HCT116 (cell line): ENCODE measurements at regions not wholly inside any gene's neighbourhood (a gene's known extent, or its start where the extent isn't known, plus 50 kb on each side); places are given as distances from the start of the nearest gene placed in this dataset.
"Not testable (repeated sequence)": the region's sequence is repeated elsewhere in the genome, so short reads cannot be mapped to it uniquely, and the experiment has no call there.

ENCODE experiments used
- CBX3 ChIP-seq: IDR thresholded peaks from 2 replicates; pipeline ENCODE4 v1.6.1; 2012; ENCODE audit warnings: low read depth
- CTCF ChIP-seq, 3 experiments: fragments of 200-600 bp in 1 of 3; sonication (generic) in 1 of 3; IDR thresholded peaks in 2 of 3; conservative IDR thresholded peaks in 1 of 3; 2 replicates each; pipeline ENCODE4 v1.5.1; 2012 to 2017; ENCODE audit warnings: low read depth in 2 of 3, low read length in 2 of 3, antibody characterized with exemption in 1 of 3, borderline replicate concordance in 1 of 3, control low read depth in 1 of 3, mild to moderate bottlenecking in 1 of 3, mixed read lengths in 1 of 3, mixed run types in 1 of 3, moderate library complexity in 1 of 3; ENCODE audit not compliant: insufficient read depth in 1 of 3
- EZH2 ChIP-seq: fragments of 200-600 bp; sonication (generic); IDR thresholded peaks from 2 replicates; pipeline ENCODE4 v1.6.1; 2017; ENCODE audit warnings: antibody characterized with exemption, mixed run types
- EZH2phosphoT487 ChIP-seq: fragments of 200-600 bp; IDR thresholded peaks from 2 replicates; pipeline ENCODE4 v1.6.1; 2018; ENCODE audit warnings: antibody characterized with exemption, borderline replicate concordance
- JUND ChIP-seq: IDR thresholded peaks from 2 replicates; pipeline ENCODE4 v1.6.1; 2012
- MAX ChIP-seq: IDR thresholded peaks from 2 replicates; pipeline ENCODE4 v1.6.1; 2012
- POLR2A ChIP-seq: IDR thresholded peaks from 2 replicates; pipeline ENCODE4 v1.7.0; 2011; ENCODE audit warnings: borderline replicate concordance; ENCODE audit not compliant: insufficient read depth, insufficient read length; ENCODE audit errors: extremely low read depth
- POLR2AphosphoS5 ChIP-seq: IDR thresholded peaks from 2 replicates; pipeline ENCODE4 v1.6.1; 2011; ENCODE audit warnings: mild to moderate bottlenecking, low read depth, low read length, moderate library complexity
- TCF7L2 ChIP-seq: IDR thresholded peaks from 2 replicates; pipeline ENCODE4 v1.7.0; 2011; ENCODE audit warnings: borderline replicate concordance, inconsistent platforms; ENCODE audit not compliant: insufficient read depth, insufficient read length; ENCODE audit errors: extremely low read depth
- ZBTB33 ChIP-seq: IDR thresholded peaks from 2 replicates; pipeline ENCODE4 v1.6.1; 2011; ENCODE audit warnings: mild to moderate bottlenecking, low read length, moderate library complexity; ENCODE audit not compliant: insufficient replicate concordance; ENCODE audit errors: extremely low read depth

GRCh38 chr1:45268310-45268709 is 58.4 kb upstream of the HPDL start:
- not testable (repeated sequence) for TF ChIP-seq CTCF (IDR thresholded peaks at IDR 0.05 in 2 of 3, conservative IDR thresholded peaks at IDR 0.05 in 1 of 3; ENCODE audit: borderline replicate concordance in 1 of 3, insufficient read depth in 1 of 3, low read depth in 2 of 3, low read length in 2 of 3); MAX; CBX3; EZH2; EZH2phosphoT487; POLR2A; ZBTB33; JUND; TCF7L2; POLR2AphosphoS5
